ENCODE measurements at regions not wholly inside any gene's neighbourhood (a gene's known extent, or its start where the extent isn't known, plus 50 kb on each side); places are given as distances from the start of the nearest gene placed in this dataset.

- DNase-seq: no peak
Measured at GRCh38 chr15:46120713-46121112, 485.9 kb downstream of the SQOR start.

DNA sequence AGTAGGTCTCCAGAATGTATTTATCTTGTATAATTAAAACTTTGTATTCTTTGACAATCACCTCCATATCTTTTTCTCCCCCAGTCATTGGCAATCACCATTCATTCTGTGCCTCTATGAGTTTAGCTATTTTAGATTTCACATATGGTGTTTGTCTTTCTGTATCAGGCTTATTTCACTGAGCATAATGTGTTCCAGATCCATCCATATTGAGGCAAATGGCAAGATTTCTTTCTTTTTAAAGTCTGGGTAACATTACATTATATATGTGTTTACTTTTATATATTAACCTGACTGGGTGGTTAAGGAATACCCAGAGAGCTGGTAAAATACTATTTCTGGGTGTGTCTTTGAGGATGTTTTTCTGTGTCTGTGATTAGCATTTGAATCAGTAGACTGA lies 486.6 kb downstream of the SQOR start:
- no peak for DNase-seq

GRCh38 chr15:46126581-46126980 lies 491.8 kb downstream of the SQOR start:
- DNase-seq: no peak

- no peak for DNase-seq
Measured at GRCh38 chr15:46127361-46127874, 492.6 kb downstream of the SQOR start.

DNA sequence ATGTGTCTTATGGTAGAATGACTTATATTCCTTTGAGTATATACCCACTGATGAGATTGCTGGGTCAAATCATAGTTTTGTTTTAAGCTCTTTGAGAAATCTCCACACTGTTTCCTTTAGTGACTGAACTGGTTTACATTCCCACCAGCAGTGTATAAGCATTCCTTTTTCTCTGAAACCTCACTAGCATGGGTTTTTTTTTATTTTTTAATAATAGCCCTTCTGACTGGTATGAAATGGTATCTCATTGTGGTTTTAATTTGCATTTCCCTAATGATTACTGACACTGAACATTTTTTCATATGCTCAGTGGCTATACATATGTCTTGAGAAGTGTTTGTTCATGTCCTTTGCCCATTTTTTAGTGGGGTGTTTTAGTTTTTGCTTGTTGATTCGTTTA lies 494.3 kb downstream of the SQOR start:
- DNase-seq: no peak

DNA sequence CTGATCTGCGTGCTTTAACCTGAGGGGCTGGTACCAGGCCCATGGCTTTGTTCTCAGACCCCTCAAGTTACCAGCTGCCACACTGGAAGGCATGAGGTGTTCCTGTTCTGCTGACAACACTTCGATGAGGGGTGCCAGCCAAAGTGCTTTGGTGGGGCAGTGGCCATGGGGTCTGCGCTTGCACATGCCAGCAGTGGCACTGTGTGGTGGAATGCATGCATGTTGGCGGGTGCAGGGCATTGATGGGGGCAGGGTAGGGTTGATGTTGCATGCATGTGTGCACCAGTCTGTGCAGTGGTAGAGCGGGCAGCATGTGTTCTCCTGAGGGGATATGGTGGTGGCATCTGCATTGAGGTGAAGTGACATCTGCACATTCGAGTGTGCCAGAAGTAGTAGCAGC lies 497.0 kb downstream of the SQOR start:
- DNase-seq: no peak

- no peak for DNase-seq
Measured at GRCh38 chr15:46137443-46137842, 502.6 kb downstream of the SQOR start.

GRCh38 chr15:46146002-46146401 lies 511.2 kb downstream of the SQOR start:
- no peak for DNase-seq

DNA sequence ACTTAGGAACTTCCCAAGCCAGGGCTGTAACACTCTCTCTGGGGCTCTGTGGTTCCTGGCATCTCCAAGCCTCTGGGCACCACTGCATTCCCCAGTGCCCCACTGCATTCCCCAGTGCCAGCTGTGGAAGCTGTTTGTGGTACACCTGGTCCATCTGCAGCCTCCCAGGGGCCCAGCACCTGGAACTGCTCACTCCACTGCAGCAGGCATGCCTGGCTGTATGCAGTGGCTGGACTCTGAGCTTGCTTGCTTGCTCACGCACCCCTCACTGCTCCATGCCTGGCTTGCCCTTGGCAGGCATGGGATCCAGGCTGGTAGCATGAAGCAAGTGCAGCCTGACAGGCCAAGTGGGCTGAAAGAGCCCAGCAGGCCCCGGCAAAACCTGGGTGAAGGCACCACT lies 512.1 kb downstream of the SQOR start:
- no peak for DNase-seq

DNA sequence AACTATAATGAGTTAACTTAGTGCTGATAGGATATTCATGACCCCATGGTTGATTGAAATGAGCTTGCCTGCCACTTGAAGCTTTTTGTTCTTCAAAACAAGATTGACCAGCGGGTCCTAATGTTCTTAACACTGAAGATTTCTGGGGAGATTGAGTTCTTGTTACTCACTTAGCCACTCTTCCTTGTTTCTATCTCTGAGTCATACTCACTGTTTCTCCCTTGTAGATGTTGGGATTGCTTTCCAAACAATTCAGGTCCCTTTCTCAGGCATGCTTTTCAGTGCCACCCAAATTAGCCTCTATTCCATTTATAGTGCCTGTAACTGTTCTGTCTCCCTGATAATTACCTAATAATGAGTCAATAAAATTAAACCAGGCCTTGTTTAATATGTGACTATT lies 517.0 kb downstream of the SQOR start:
- DNase-seq: no peak

GRCh38 chr15:46166750-46167149 lies 531.9 kb downstream of the SQOR start:
- DNase-seq: no peak

GRCh38 chr15:46170326-46170725 lies 535.5 kb downstream of the SQOR start:
- DNase-seq: no peak

GRCh38 chr15:46174122-46174521 lies 539.3 kb downstream of the SQOR start:
- no peak for DNase-seq

- no peak for DNase-seq
Measured at GRCh38 chr15:46177219-46177618, 542.4 kb downstream of the SQOR start.

DNA sequence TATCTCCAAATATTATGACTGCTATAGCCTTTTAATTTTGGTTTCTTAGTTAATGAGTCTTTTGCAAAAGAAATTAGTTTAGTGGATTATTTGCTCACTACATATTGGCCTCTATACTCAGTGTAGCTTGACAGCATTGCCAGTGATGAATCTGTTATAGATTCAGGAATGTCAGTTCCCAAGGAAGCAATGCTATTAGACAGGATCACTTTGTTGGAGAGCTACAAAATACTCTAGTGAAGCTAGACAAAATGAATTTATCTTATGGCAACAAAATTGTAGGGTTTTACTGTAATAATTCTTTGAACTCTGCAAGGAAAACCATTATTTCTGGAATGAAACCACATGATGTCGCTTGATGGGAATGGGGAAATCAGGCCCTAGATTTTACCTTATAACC lies 543.3 kb downstream of the SQOR start:
- no peak for DNase-seq

GRCh38 chr15:46207341-46207740 lies 572.5 kb downstream of the SQOR start:
- no peak for DNase-seq

- no peak for DNase-seq
Measured at GRCh38 chr15:46213551-46213950, 578.7 kb downstream of the SQOR start.

- no peak for DNase-seq
Measured at GRCh38 chr15:46222826-46223225, 588.0 kb downstream of the SQOR start.

GRCh38 chr15:46229263-46229662 lies 594.4 kb downstream of the SQOR start:
- DNase-seq: no peak

DNA sequence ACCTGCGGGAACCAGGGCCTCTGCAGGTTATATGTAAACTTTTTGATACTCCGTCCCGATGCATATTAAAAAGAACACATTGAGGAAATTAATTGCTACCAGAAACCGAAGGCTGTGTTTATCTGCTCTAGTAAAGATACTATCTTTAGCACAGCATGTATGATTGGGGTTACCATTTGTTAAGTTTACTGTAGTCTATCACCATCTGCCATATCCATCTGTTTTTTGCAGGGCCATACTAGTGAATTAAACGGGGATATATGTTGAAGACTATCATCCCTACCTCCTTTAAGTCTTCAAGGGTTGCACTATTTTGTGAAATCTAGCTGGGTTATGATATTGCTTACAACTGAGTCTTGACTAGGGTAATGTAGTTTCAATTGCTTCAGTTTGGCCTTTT lies 597.0 kb downstream of the SQOR start:
- DNase-seq: peak; percentile 64

DNA sequence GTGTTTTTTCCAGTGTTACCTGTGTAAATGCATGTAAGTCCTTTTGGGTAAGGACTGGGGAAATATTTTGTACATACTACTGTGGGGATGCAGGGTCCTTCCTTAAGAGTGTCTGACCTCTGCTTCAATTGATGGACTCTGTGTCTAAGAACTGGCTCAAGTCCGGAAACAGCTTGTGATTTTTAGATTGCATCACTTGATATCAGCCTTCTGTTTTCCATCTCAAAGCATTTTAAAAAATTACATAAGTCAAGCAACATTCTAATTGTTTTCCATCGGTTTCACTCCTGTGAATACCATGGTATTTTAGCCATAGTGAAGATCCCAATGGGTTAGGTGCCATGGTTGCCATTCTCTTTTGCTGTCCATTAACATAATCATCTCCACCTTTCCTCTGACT lies 597.6 kb downstream of the SQOR start:
- DNase-seq: no peak

DNA sequence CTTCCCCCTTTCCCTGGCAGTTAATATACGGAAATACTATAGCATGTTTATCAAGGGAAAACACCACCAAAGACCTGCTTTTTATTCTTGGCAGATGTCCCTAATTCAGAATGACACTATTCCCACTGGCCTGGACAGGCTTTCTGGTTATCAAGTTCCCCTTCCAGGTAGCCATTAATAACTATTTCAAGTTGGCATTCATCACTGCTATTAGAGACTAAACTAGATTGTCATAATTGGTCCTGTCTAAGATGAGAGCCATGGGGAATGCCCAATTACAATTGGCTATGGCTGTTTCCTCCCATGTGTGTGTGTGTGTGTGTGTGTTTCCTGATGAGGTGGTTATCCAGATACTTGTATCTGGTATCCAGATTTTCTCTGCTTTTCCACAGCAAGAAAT lies 608.1 kb downstream of the SQOR start:
- DNase-seq: no peak

DNA sequence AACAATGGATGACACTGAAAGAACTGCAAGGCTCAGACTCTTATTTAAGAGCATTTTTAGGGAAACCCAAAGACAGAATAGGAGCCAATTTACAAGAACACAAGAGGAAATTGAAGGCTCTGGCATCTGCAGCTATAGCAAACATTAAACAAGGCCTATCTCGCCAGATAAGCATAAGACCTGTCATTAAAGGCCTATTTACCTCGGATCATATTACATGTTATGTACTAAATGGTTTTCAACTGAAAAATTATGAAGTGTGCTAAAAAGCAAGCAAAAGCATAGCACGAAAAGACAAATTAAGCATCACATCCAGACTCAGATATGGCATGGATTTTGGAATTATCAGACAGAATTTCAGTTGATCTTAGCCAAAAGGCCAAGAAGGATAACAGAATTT lies 617.1 kb downstream of the SQOR start:
- no peak for DNase-seq

DNA sequence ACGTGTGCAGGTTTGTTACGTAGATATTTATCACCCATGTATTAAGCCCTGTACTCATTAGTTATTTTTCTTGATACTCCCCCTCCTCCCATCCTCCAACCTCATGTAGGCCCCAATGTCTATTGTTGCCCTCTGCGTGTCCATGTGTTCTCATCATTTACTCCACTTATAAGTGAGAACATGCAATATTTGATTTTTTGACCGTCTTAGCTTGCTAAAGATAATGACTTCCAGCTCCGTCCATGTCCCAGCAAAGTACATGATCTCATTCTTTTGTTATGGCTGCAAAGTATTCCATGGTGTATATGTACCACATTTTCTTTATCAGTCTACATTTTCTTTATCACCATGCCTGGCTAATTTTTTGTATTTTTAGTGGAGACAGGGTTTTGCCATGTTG lies 623.2 kb downstream of the SQOR start:
- DNase-seq: no peak

DNA sequence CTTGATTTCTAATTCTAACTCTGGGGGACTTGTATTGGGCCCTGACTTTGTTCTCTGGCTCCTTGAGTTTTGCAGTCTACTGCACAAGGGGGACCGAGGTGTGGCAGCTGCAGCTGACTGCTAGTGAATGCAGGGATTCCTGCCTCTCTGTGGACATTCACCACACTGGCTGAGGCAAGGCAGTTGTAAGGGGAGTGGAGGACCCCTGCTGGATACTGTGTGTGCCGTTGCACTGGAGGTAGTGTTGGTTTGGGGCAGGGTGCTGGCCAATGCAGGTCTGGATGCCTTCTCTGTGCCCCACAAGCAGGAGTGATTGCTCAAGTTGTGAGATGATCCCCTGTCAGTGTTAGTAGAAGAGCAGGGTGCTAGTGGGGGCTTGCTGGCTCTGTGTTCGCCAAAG lies 626.1 kb downstream of the SQOR start:
- DNase-seq: no peak
